ENCODE measurements at regions not wholly inside any gene's neighbourhood (a gene's known extent, or its start where the extent isn't known, plus 50 kb on each side); places are given as distances from the start of the nearest gene placed in this dataset.

DNA sequence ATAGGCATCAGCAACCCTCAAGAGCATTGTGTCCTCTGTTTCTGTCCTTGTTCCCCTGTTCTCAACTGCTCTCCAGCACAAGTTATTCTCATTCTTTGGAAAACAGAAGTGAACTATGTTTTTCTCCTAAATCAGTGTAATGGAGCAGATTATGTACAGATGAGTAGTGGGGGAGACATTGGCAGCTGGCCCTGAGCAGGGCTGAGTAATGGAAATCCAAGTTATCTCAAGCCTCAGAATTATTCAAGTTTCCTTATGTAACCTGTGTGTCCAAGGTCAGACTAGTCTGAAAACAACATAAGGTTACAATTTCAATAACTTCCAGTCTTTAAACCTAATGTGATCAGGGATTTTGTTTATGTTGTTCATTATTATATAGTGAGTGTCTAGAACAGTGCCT lies 116.1 kb upstream of the FUT8 start:
- TF ChIP-seq POLR2A (IDR thresholded peaks at IDR 0.05): no peak
- TF ChIP-seq, protein P1, sequence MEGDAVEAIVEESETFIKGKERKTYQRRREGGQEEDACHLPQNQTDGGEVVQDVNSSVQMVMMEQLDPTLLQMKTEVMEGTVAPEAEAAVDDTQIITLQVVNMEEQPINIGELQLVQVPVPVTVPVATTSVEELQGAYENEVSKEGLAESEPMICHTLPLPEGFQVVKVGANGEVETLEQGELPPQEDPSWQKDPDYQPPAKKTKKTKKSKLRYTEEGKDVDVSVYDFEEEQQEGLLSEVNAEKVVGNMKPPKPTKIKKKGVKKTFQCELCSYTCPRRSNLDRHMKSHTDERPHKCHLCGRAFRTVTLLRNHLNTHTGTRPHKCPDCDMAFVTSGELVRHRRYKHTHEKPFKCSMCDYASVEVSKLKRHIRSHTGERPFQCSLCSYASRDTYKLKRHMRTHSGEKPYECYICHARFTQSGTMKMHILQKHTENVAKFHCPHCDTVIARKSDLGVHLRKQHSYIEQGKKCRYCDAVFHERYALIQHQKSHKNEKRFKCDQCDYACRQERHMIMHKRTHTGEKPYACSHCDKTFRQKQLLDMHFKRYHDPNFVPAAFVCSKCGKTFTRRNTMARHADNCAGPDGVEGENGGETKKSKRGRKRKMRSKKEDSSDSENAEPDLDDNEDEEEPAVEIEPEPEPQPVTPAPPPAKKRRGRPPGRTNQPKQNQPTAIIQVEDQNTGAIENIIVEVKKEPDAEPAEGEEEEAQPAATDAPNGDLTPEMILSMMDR (IDR thresholded peaks at IDR 0.05): no peak
